ENCODE measurements at regions not wholly inside any gene's neighbourhood (a gene's known extent, or its start where the extent isn't known, plus 50 kb on each side); places are given as distances from the start of the nearest gene placed in this dataset.

DNA sequence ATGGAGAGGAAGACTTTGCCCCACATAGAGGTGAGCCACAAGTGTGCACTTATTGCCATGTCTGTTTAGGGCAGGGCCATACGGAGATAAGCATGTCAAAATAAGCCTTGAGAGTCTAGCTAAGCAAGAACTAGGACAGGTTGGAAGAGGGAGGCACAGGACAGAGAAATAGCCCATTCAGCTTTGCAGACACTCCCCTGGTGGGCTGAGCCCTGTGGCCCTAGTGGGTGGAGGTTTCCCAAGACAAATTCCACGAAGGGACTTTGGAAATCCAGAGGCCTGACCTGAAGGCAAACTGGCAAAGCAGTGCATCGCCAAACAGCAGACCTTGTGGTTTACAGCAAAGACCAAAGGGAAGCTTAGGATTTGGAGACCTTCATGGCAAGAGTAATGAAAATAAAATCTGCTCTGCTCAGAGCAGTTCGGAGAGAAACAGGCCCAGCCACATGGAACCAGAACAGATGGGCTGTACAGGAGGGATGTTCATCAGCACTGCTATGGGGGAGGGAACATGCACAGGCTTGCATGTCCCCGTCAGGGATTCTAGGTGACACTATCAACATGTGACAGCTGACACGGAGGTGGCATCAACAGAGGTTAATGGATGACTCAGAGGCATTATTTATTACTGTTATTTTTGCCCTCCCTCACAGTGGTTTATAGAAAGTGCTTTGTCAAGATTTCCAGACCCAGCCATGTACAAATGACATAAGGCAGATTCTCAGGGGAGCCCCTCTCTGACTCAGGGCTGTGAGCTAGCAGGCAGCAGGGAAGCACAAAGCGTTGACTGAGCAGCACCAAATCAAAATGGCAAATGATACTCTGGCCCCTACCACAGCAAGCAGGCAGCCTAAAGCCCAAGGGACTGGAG, 90.1 kb upstream of the IRF2BP2 start:
- TF ChIP-seq ZNF121 (tag by site-specific recombination; IDR thresholded peaks at IDR 0.05) (no peak), ZNF747 (tag by site-specific recombination; IDR thresholded peaks at IDR 0.05) (no peak), ZNF239 (tag by site-specific recombination; IDR thresholded peaks at IDR 0.05) (no peak), WT1 (tag by site-specific recombination; IDR thresholded peaks at IDR 0.05) (peak; percentile 99)
- TF ChIP-seq, protein P1, sequence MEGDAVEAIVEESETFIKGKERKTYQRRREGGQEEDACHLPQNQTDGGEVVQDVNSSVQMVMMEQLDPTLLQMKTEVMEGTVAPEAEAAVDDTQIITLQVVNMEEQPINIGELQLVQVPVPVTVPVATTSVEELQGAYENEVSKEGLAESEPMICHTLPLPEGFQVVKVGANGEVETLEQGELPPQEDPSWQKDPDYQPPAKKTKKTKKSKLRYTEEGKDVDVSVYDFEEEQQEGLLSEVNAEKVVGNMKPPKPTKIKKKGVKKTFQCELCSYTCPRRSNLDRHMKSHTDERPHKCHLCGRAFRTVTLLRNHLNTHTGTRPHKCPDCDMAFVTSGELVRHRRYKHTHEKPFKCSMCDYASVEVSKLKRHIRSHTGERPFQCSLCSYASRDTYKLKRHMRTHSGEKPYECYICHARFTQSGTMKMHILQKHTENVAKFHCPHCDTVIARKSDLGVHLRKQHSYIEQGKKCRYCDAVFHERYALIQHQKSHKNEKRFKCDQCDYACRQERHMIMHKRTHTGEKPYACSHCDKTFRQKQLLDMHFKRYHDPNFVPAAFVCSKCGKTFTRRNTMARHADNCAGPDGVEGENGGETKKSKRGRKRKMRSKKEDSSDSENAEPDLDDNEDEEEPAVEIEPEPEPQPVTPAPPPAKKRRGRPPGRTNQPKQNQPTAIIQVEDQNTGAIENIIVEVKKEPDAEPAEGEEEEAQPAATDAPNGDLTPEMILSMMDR (tag by site-specific recombination; IDR thresholded peaks at IDR 0.05), result no peak

Data from HEK293 (cell line).